GM19240 (cell line): ENCODE measurements at regions not wholly inside any gene's neighbourhood (a gene's known extent, or its start where the extent isn't known, plus 50 kb on each side); places are given as distances from the start of the nearest gene placed in this dataset.
"Not testable (repeated sequence)": the region's sequence is repeated elsewhere in the genome, so short reads cannot be mapped to it uniquely, and the experiment has no call there.

Source experiments
- DNase-seq: peaks from one replicate; pipeline ENCODE4 v3.0.0; 2011; ENCODE audit warnings: low spot score; ENCODE audit not compliant: insufficient read length

DNA sequence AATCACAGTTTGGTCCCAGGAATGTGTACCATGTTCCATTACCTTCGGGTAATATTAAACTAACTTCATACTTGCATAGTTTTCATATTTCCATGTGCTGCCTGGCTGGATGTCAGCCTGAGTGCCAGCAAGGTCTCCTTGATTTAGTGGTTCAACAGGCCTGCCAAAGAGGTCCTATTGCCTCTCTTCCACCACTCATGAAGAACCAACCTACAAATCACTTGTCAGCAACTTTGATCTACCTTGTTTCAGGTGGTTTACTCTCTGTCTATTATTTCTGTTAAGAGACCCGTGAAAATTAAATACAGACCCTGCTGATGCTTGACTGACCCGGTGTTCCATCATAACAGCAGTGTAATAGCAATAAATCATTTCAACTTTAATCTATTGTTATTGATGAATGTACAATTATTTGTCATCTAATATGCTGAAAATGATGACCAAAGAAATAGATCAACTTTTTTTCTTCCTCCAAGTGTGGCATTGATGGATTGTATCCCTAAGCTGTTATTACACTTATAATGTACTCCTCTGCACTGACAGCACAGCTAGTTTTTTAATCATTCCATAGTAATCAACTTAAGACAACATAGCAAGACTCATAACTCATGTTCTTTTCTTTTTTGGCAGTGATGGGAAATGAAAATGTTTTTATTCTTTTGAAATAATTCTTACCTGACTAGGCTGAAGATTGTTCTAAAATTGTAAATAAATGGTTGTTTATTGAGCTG, 1220.2 kb upstream of the ACVR2A start:
- DNase-seq: no peak

DNA sequence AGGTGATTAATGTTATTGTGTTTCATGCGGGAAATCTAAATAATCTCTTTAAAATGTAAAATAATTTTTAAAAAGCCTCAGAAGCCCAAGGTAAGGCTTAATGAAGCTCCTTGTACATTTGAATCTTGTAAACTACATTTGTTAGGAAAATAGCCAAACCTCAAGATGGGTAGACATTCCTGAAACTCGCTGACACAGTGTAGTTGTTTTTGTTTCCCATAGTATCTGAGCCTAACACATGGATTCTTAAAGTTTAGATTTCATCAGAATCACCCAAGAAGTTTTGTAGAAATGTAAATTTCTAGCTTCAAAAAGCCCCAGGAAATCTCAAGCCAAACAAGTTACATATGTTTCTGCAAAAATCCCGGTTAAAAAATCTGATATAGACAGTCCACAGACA, 1221.1 kb upstream of the ACVR2A start:
- DNase-seq: no peak

GRCh38 chr2:146621656-146622055, 1223.2 kb upstream of the ACVR2A start:
- no peak for DNase-seq

DNA sequence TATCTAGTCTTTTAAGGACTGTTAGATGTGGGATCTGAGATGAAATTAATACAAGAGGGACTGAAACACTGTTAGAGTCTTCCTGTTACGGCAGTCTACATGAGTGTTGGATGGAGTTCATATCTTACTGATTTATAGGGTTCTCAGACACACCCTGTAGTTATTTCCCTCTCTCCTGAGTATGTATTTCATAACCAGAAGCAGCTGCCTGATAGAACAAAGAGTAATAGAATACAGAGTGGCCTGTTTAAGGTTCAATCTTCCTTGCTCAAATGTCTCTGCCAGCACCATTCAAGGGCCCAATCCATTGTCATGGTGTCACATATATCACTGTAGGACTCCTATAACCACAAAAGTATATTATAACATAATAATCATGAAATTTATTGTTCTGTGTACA, 1229.1 kb upstream of the ACVR2A start:
- no peak for DNase-seq

GRCh38 chr2:146608490-146608889, 1236.3 kb upstream of the ACVR2A start:
- DNase-seq: no peak

GRCh38 chr2:146604521-146604920, 1240.3 kb upstream of the ACVR2A start:
- no peak for DNase-seq

DNA sequence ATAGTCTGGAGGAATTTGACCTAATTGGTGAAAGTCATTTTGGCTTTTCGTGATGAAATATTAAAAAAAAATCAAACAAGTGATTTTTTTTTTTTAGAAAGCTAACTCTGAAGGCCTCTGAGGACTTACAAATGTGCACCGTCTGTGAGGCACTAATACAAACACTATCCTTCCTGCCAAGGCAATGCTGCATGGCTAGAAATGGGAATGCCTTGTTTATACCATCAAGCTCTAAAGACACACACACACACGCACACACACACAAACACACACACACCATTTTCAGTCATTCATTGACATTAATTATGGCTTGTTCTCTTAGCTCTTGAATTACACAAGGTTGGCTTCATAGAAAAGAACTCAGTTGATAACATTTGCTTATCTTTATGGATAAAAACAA, 1242.0 kb upstream of the ACVR2A start:
- DNase-seq: no peak

DNA sequence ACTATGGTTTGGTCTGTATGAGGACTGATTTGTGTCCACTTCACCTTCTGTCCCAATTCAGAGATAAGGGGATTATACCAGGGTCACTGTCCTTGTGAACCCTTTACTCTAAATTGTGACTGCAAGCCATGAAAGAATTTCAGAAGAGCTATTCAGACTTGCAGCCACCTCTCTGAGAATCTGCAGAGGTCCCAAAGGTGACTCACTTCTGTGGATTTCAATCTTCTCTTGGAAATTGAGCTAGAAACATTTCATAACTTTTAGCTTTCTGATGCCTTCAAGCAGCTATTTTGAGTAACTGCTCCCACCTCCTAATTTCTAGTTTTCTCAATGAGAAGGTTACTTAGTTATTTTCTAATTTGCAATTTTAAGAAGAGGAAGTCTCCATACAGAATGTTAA, 1242.4 kb upstream of the ACVR2A start:
- DNase-seq: no peak

- no peak for DNase-seq
Observed at GRCh38 chr2:146598791-146599190, 1246.0 kb upstream of the ACVR2A start.

DNA sequence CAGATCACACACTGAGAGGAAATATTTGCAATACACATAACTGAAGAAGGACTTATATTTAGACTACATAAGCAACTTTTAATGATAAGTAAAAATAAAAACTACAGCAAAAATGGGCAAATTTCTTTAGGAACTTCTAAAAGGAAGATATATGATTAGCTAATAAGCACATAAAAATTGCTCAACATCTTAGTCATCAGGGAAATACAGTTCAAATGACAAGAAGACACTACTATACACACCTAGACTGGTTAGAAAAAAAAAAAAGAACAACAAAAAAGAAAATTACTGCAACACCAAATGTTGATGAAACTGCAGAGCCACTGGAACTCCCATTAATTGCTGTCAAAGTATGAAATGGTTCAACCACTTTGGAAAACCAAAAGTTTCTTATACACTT, 1247.5 kb upstream of the ACVR2A start:
- no peak for DNase-seq

GRCh38 chr2:146591908-146592307, 1252.9 kb upstream of the ACVR2A start:
- no peak for DNase-seq

- DNase-seq: no peak
Observed at GRCh38 chr2:146587291-146587713, 1257.5 kb upstream of the ACVR2A start.

GRCh38 chr2:146584316-146584715, 1260.5 kb upstream of the ACVR2A start:
- DNase-seq: no peak

DNA sequence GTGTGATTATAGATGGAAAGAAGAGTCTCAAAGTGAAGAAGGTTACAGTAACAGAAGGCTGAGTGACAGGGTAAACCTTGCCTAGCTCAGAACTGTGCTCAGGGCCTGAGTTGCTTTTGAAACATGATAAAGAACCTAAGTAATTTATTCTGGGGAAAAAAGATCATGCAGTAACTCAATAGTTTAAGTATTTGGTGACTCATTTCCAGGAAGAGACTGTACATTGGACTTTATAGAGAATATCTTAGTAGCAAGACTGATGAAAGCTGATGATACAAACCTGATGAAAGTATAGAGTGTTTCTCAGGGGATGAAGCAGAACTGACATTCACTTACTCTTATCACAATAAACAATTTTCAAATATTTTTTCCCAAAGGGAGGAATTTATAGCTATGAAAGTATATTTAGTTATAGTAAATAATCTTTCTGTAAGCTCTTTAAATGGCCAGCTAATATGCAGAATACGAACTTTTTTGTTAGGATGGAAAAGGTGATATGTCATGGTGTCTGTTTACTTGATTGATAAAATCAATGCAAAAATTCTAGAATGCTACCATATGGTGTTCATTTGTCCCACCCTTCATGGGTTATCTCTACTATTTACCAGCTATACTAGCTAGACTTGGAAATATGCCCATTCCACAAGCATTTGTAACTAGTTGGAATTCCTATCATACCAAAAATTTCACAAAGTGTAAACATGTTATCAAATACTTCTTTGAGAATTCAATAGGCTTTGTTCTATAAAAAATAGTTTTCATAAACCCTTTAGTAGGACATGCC, 1265.5 kb upstream of the ACVR2A start:
- DNase-seq: no peak

- no peak for DNase-seq
Observed at GRCh38 chr2:146576339-146577111, 1268.3 kb upstream of the ACVR2A start.

DNA sequence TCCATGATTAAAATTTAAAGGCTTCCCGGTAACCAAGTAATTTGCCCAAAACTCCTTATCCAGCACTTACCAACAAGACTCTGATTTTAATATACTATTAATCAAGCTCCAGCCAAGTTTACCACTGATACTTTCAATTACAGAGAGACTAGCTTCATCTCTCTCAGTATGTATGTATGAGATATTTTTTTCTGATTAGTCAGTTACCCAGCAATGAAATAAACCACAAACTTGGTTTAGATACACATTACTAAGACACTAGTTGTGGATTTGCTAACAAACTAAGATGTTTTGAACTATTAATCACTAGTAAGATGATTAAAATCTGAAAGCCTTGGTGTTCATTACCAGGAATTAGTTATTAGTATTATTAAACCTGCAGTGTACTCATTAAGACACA, 1272.2 kb upstream of the ACVR2A start:
- DNase-seq: no peak

DNA sequence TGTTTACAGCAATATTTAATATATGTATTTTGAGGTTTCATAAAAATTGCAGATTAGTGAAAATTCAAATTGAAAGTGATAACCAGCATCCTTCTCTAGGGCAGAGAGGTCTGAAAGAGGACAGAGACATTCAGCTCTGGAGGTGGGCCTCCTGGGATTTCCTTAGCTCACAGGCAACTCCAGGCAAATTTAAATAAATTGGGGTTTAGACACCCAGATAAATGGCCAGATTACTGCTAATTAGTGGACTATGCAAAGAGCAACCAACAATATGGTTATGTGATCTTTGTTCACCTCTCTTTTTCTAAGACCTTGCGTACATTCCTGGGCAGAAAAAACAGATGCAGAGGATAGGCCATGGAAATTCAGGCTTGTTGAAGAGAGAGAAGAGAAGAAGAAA, 1282.8 kb upstream of the ACVR2A start:
- DNase-seq: no peak

DNA sequence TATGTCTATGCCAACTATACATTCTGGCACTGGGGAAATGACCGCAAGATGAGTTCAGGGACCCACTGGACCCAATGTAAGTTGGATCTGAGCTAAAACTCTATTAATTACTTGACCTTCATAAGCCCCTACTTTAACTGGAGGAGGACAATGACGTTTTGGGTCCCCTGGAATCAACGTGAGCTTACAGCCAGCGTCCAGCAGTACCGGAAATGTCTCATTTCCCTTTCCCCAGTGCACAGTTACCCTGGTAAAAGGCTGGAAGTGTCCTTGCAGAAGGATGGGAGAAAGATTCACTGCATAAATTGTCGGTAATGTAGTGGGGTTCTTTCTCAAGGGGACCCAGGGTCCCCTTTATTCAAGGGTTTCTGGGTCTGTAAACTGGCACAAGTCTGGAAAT, 1297.6 kb upstream of the ACVR2A start:
- DNase-seq: no peak

GRCh38 chr2:146544701-146545100, 1300.1 kb upstream of the ACVR2A start:
- DNase-seq: no peak

DNA sequence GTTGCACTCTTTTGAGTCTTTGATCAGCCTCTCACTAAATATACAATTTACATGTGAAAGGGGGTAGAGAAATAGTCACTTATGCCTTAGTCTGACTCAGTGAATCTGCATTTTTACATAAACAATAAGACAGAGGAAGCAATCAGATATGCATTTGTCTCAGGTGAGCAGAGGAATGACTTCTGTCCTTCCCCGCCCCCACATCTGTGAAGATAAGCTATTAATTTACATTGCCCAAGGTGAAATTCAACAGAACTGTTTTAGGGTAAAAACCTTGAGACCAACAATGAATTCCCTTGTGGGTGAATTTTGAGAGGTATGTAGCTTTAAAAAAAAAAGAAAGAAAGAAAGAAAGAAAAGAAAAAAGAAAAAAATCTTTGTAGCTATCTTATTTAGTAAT, 1302.9 kb upstream of the ACVR2A start:
- no peak for DNase-seq

DNA sequence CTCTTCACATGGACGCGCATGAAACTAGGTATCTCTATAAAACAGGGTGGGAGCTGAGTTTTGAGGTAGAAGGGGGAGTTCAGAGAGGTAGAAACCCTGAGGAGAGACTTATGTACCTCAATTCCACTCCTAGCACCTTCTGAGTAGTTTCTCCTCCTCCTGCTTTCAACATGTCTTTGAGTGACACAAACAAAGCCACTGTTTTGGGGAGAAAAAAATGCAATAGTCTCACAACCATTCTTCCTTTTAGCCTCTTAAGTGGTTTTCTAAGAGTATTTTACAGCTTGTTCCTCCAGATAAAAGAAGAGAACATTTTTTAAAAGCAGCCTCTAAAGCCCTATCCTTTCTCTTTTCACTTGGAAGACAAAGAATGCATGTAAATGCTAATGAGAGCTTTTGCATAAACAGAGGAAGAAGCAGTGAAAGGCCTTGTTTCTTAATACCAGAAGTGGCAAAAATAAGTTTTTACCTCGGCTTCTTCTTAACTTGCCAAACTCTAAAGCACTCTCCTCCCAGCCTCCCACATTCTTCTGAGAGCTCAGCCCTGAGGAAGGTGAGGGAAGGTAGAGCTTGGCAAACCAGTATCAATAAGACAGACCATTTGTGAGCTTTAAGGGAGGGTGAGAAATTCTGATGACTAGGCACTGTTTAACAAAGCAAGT, 1304.4 kb upstream of the ACVR2A start:
- no peak for DNase-seq

GRCh38 chr2:146539739-146540138, 1305.1 kb upstream of the ACVR2A start:
- DNase-seq: not testable (repeated sequence)
